HFFc6 (cell line): ENCODE measurements at regions not wholly inside any gene's neighbourhood (a gene's known extent, or its start where the extent isn't known, plus 50 kb on each side); places are given as distances from the start of the nearest gene placed in this dataset.
"Not testable (repeated sequence)": the region's sequence is repeated elsewhere in the genome, so short reads cannot be mapped to it uniquely, and the experiment has no call there.

Experiments
- DNase-seq: peaks from one replicate; pipeline ENCODE4 v3.0.0-alpha.2; 2018
- H3K27ac Mint-ChIP-seq: 2 replicates; pipeline ENCODE4 v1.8.0; 2020; ENCODE audit warnings: mild to moderate bottlenecking, mixed read lengths
- H3K27me3 Mint-ChIP-seq: 2 replicates; pipeline ENCODE4 v1.8.0; 2021; ENCODE audit warnings: mild to moderate bottlenecking, moderate library complexity, mixed read lengths; ENCODE audit not compliant: insufficient read depth
- H3K36me3 Mint-ChIP-seq: 2 replicates; pipeline ENCODE4 v1.8.0; 2021; ENCODE audit warnings: low read depth, mixed read lengths
- H3K4me1 Mint-ChIP-seq: 2 replicates; pipeline ENCODE4 v1.8.0; 2020; ENCODE audit warnings: low read depth, mixed read lengths
- H3K4me3 Mint-ChIP-seq: 2 replicates; pipeline ENCODE4 v1.8.0; 2020; ENCODE audit warnings: mild to moderate bottlenecking, moderate library complexity, mixed read lengths
- H3K9me3 Mint-ChIP-seq: 2 replicates; pipeline ENCODE4 v1.8.0; 2020; ENCODE audit warnings: mild to moderate bottlenecking, mixed read lengths
- TF ChIP-seq, protein P1 (sequence below): fragments of 200-600 bp; sonication (generic); IDR thresholded peaks from 2 replicates; pipeline ENCODE4 v1.5.0; 2021; ENCODE audit warnings: antibody characterized with exemption, mild to moderate bottlenecking

DNA sequence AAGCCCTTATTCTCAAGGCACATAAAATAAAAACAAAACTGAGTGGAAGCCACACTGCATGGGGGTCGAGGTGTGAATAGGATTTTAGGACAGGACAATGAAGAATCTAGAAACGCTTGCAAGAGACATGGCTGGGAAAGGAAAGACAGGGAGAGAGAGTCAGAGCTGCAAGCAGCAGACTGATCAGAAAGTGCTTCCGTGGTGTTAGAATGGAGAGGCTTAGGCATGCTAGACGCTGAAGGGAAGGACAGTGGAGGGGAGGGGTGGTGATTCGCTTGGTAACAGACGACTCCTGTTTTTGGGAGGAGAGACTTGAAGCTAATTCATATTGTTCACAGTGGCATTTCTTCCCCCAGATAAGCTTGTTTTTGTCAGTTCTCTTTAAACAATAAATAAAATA, 173.5 kb downstream of the AIPL1 start:
- Mint-ChIP-seq H3K4me3 (no peak overlapping the region), H3K27me3 (peaks cover 27% of the 10 kb centered on the region), H3K9me3 (peaks cover 25% of the 10 kb centered on the region; the same call in 1 of the 2 replicates), H3K36me3 (no peaks in the 10 kb centered on the region), H3K4me1 (peaks cover 12% of the 10 kb centered on the region; the same call in 1 of the 2 replicates), H3K27ac (no peak overlapping the region)
- no peak for DNase-seq
- TF ChIP-seq, protein P1, sequence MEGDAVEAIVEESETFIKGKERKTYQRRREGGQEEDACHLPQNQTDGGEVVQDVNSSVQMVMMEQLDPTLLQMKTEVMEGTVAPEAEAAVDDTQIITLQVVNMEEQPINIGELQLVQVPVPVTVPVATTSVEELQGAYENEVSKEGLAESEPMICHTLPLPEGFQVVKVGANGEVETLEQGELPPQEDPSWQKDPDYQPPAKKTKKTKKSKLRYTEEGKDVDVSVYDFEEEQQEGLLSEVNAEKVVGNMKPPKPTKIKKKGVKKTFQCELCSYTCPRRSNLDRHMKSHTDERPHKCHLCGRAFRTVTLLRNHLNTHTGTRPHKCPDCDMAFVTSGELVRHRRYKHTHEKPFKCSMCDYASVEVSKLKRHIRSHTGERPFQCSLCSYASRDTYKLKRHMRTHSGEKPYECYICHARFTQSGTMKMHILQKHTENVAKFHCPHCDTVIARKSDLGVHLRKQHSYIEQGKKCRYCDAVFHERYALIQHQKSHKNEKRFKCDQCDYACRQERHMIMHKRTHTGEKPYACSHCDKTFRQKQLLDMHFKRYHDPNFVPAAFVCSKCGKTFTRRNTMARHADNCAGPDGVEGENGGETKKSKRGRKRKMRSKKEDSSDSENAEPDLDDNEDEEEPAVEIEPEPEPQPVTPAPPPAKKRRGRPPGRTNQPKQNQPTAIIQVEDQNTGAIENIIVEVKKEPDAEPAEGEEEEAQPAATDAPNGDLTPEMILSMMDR: no peak

DNA sequence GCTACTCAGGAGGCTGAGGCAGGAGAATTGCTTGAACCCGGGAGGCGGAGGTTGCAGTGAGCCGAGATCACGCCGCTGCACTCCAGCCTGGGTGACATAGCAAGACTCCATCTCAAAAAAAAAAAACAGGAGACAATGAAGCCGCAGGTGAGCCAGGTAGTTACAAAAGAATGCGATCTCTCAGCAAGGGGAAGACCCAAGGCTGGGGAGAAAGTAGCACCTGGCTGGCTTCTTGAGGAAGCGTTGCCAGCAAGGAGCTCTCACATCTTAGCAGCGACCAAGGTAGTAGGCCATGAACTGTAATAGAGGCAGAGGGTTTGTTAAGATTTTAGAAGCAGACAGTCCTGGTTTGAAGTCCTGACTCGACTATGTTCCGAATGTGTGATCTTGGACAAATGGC, 175.0 kb downstream of the AIPL1 start:
- Mint-ChIP-seq H3K4me3 (no peak overlapping the region), H3K27ac (no peak overlapping the region), H3K9me3 (peaks cover 13% of the 10 kb centered on the region; the same call in 1 of the 2 replicates), H3K27me3 (peaks cover 26% of the 10 kb centered on the region), H3K36me3 (no peaks in the 10 kb centered on the region), H3K4me1 (peaks cover 12% of the 10 kb centered on the region; the same call in 1 of the 2 replicates)
- TF ChIP-seq, protein P1: no peak
- DNase-seq: no peak

DNA sequence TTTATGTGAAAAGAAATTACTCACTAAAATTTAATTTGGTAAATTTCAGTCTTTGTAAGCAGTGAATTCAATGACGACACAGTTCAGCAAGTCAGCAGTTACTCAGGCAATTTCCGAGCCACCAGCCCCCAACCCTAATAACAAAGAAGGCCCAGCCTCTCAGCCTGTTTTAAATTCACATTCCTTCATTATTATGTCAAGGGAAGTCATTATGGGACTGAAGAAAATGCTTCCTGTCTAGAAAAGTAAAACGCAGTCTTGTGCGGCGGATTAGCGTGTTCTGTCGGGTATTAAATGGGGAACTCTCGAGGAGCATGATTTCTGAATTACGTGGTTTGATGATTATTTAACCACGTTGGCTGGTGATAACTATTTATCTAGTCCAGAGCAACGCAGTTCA, 177.6 kb downstream of the AIPL1 start:
- no peak for DNase-seq
- Mint-ChIP-seq H3K4me3 (no peak overlapping the region; the same call in 1 of the 2 replicates), H3K27me3 (peaks cover 19% of the 10 kb centered on the region)

DNA sequence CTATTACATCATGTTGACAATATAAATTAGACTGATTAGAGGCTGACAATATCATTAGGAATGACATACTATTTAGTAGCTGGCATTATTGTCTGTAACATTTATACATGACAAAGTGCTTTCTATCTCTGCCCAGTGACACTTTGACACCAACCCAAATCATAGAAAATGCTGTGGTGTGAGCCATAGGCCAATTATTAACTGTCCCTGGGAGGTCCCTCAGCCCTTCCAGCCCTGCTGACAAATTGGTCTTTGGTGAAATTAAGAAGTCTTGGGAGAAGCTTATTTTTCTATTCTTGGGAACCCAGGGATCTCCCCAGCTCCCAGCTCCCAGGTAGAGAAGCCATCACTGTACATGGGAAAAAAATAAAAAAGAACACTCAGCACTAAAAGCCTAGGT, 179.6 kb downstream of the AIPL1 start:
- no peak for DNase-seq
- Mint-ChIP-seq H3K4me1 (peaks cover 12% of the 10 kb centered on the region; the same call in 1 of the 2 replicates), H3K36me3 (no peaks in the 10 kb centered on the region), H3K4me3 (no peak overlapping the region), H3K9me3 (peaks cover 4% of the 10 kb centered on the region; the same call in 1 of the 2 replicates), H3K27me3 (peaks cover 9% of the 10 kb centered on the region), H3K27ac (no peak overlapping the region)
- TF ChIP-seq, protein P1: no peak

More for the DNA sequence above, 177.6 kb downstream of the AIPL1 start:
- Mint-ChIP-seq H3K9me3 (peaks cover 5% of the 10 kb centered on the region; the same call in 1 of the 2 replicates), H3K36me3 (no peaks in the 10 kb centered on the region), H3K4me1 (peaks cover 12% of the 10 kb centered on the region; the same call in 1 of the 2 replicates), H3K27ac (no peak overlapping the region)
- TF ChIP-seq, protein P1: no peak

DNA sequence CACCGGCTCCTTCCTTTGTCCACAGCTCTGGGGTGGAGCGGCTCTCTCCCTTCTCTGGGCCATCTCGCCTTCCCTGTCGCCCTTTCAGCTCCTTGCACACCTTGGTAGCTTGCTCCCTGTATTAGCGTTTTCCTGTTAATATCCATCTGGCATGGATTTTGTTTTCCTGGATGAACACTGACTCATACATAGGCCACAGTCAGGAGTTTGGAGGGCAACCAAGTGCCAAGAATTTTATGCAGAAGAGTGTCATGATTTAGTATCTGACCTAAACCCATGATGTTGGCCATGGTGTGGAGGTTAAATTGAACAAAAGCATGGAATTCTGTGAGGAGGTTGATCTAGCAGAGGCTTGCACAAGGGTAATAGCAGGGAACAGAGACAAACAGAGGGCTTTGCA, 180.9 kb downstream of the AIPL1 start:
- Mint-ChIP-seq H3K27me3 (peaks cover 11% of the 10 kb centered on the region), H3K36me3 (no peaks in the 10 kb centered on the region), H3K27ac (no peak overlapping the region), H3K4me3 (no peak overlapping the region), H3K9me3 (no peaks in the 10 kb centered on the region; the same call in 1 of the 2 replicates), H3K4me1 (peaks cover 12% of the 10 kb centered on the region; the same call in 1 of the 2 replicates)
- TF ChIP-seq, protein P1: no peak
- DNase-seq: no peak

DNA sequence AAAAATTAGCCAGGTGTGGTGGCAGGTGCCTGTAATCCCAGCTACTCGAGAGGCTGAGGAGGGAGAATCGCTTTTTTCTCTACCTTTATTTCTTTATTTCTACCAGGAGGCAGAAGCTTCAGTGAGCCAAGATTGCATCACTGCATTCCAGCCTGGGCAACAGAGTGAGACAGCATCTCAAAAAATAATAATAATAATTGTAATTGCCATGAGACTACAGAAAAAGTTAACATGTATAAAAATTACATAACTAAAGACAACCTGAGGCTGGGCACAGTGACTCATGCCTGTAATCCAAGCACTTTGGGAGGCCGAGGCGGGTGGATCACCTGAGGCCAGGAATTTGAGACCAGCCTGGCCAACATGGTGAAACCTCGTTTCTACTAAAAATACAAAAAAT, 181.5 kb downstream of the WSCD1 start:
- peaks cover 11% of the 10 kb centered on the region for H3K27me3 Mint-ChIP-seq
- not testable (repeated sequence) for H3K36me3 Mint-ChIP-seq, H3K27ac Mint-ChIP-seq, H3K9me3 Mint-ChIP-seq, H3K4me3 Mint-ChIP-seq, H3K4me1 Mint-ChIP-seq, DNase-seq
